ENCODE measurements at regions not wholly inside any gene's neighbourhood (a gene's known extent, or its start where the extent isn't known, plus 50 kb on each side); places are given as distances from the start of the nearest gene placed in this dataset.

DNA sequence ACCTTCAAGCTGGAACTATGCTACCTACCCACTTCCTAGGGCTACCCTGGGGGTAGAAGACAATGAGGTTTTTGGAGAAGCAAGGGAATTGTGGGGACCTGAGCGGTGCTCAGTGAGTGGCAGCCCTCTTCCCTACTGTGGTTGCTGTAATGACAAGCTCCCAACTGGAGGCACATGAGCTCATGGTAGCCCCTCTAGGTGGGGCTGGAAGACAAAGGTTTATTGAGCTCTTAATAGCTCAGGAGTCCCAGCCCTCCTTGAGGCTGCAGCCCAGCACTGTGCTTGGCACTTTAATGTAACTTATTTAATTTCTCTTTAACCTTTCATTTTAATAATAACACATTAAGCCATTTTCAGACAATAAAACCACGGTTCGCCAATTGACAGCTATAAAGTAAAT lies 528.9 kb downstream of the OMA1 start:
- TF ChIP-seq, protein P1, sequence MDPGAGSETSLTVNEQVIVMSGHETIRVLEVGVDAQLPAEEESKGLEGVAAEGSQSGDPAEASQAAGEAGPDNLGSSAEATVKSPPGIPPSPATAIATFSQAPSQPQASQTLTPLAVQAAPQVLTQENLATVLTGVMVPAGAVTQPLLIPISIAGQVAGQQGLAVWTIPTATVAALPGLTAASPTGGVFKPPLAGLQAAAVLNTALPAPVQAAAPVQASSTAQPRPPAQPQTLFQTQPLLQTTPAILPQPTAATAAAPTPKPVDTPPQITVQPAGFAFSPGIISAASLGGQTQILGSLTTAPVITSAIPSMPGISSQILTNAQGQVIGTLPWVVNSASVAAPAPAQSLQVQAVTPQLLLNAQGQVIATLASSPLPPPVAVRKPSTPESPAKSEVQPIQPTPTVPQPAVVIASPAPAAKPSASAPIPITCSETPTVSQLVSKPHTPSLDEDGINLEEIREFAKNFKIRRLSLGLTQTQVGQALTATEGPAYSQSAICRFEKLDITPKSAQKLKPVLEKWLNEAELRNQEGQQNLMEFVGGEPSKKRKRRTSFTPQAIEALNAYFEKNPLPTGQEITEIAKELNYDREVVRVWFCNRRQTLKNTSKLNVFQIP (CRISPR knock-in tag; IDR thresholded peaks at IDR 0.05; ENCODE audit: borderline replicate concordance, low read depth) = no peak
- TF ChIP-seq ZFP30 (CRISPR knock-in tag; IDR thresholded peaks at IDR 0.05) (no peak), ZNF565 (CRISPR knock-in tag; conservative IDR thresholded peaks at IDR 0.05; ENCODE audit: low read depth) (no peak), ZC3H10 (CRISPR knock-in tag; IDR thresholded peaks at IDR 0.05) (no peak)
- TF ChIP-seq, protein P2, sequence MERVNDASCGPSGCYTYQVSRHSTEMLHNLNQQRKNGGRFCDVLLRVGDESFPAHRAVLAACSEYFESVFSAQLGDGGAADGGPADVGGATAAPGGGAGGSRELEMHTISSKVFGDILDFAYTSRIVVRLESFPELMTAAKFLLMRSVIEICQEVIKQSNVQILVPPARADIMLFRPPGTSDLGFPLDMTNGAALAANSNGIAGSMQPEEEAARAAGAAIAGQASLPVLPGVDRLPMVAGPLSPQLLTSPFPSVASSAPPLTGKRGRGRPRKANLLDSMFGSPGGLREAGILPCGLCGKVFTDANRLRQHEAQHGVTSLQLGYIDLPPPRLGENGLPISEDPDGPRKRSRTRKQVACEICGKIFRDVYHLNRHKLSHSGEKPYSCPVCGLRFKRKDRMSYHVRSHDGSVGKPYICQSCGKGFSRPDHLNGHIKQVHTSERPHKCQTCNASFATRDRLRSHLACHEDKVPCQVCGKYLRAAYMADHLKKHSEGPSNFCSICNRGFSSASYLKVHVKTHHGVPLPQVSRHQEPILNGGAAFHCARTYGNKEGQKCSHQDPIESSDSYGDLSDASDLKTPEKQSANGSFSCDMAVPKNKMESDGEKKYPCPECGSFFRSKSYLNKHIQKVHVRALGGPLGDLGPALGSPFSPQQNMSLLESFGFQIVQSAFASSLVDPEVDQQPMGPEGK (CRISPR knock-in tag; IDR thresholded peaks at IDR 0.05; ENCODE audit: borderline replicate concordance) = no peak
- no peak for ATAC-seq

DNA sequence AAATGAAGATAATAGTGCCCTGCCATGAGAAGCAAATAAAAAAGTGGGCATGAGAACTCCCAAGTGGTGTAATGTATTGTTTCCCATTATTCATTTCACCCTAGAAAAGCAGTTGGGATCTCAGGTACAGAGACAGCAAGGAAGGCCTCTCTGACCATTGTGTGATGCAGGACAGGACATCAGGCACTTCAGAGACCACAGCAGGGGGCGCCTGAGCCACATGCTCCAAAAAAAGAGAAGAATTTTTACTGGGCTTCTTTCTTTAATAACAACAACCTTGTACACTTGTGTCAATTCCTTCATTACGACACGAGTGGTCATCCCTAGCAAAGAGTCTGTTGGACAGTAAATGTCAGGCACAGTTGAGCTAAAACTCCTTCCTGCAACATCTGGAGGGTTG lies 533.3 kb downstream of the OMA1 start:
- ATAC-seq = 0 out of 3 replicates have a peak, but pooled peaks have one; percentile 27
- TF ChIP-seq ZNF70 (CRISPR knock-in tag; IDR thresholded peaks at IDR 0.05) (no peak), ARNTL (CRISPR knock-in tag; IDR thresholded peaks at IDR 0.05; ENCODE audit: borderline replicate concordance, low read depth) (no peak), GLIS3 (CRISPR knock-in tag; IDR thresholded peaks at IDR 0.05) (no peak), ISL1 (CRISPR knock-in tag; IDR thresholded peaks at IDR 0.05) (no peak), OSR1 (CRISPR knock-in tag; IDR thresholded peaks at IDR 0.05) (no peak), TCF4 (CRISPR knock-in tag; IDR thresholded peaks at IDR 0.05; ENCODE audit: borderline replicate concordance) (no peak), ZFP3 (CRISPR knock-in tag; IDR thresholded peaks at IDR 0.05) (no peak), CSDC2 (CRISPR knock-in tag; IDR thresholded peaks at IDR 0.05) (no peak), ZNF565 (CRISPR knock-in tag; conservative IDR thresholded peaks at IDR 0.05; ENCODE audit: low read depth) (no peak), ESRRG (CRISPR knock-in tag; IDR thresholded peaks at IDR 0.05) (no peak), SNAI2 (CRISPR knock-in tag; IDR thresholded peaks at IDR 0.05) (no peak)
- TF ChIP-seq, protein P3, sequence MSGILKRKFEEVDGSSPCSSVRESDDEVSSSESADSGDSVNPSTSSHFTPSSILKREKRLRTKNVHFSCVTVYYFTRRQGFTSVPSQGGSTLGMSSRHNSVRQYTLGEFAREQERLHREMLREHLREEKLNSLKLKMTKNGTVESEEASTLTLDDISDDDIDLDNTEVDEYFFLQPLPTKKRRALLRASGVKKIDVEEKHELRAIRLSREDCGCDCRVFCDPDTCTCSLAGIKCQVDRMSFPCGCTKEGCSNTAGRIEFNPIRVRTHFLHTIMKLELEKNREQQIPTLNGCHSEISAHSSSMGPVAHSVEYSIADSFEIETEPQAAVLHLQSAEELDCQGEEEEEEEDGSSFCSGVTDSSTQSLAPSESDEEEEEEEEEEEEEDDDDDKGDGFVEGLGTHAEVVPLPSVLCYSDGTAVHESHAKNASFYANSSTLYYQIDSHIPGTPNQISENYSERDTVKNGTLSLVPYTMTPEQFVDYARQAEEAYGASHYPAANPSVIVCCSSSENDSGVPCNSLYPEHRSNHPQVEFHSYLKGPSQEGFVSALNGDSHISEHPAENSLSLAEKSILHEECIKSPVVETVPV (CRISPR knock-in tag; IDR thresholded peaks at IDR 0.05) = no peak
- TF ChIP-seq, protein P1 (CRISPR knock-in tag; IDR thresholded peaks at IDR 0.05; ENCODE audit: borderline replicate concordance, low read depth) = no peak
- TF ChIP-seq, protein P4, sequence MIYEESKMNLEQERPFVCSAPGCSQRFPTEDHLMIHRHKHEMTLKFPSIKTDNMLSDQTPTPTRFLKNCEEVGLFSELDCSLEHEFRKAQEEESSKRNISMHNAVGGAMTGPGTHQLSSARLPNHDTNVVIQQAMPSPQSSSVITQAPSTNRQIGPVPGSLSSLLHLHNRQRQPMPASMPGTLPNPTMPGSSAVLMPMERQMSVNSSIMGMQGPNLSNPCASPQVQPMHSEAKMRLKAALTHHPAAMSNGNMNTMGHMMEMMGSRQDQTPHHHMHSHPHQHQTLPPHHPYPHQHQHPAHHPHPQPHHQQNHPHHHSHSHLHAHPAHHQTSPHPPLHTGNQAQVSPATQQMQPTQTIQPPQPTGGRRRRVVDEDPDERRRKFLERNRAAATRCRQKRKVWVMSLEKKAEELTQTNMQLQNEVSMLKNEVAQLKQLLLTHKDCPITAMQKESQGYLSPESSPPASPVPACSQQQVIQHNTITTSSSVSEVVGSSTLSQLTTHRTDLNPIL (CRISPR knock-in tag; IDR thresholded peaks at IDR 0.05; ENCODE audit: low read depth) = no peak
- TF ChIP-seq, protein P5, sequence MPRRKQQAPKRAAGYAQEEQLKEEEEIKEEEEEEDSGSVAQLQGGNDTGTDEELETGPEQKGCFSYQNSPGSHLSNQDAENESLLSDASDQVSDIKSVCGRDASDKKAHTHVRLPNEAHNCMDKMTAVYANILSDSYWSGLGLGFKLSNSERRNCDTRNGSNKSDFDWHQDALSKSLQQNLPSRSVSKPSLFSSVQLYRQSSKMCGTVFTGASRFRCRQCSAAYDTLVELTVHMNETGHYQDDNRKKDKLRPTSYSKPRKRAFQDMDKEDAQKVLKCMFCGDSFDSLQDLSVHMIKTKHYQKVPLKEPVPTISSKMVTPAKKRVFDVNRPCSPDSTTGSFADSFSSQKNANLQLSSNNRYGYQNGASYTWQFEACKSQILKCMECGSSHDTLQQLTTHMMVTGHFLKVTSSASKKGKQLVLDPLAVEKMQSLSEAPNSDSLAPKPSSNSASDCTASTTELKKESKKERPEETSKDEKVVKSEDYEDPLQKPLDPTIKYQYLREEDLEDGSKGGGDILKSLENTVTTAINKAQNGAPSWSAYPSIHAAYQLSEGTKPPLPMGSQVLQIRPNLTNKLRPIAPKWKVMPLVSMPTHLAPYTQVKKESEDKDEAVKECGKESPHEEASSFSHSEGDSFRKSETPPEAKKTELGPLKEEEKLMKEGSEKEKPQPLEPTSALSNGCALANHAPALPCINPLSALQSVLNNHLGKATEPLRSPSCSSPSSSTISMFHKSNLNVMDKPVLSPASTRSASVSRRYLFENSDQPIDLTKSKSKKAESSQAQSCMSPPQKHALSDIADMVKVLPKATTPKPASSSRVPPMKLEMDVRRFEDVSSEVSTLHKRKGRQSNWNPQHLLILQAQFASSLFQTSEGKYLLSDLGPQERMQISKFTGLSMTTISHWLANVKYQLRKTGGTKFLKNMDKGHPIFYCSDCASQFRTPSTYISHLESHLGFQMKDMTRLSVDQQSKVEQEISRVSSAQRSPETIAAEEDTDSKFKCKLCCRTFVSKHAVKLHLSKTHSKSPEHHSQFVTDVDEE (CRISPR knock-in tag; IDR thresholded peaks at IDR 0.05) = no peak

DNA sequence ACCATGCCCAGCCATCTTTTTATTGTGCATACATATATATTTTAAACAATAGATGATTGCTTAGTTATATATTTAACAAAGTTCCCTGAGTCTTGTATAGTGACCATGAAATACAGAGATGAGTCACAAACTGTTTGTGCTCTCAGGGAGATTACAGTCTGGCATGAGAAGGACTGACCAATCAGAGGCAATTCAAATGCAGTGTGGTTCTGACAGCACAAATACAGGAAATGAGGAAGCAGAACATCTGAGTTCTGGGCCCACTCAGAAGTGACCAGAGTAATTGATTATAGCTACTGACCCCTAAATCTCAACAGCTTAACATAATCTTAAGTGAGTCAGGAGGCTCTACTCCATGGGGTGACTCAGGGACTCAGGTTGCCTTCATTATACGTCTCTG lies 534.5 kb downstream of the OMA1 start:
- no peak for ATAC-seq
- TF ChIP-seq ZFP3 (CRISPR knock-in tag; IDR thresholded peaks at IDR 0.05) (no peak), ZNF70 (CRISPR knock-in tag; IDR thresholded peaks at IDR 0.05) (no peak), ARNTL (CRISPR knock-in tag; IDR thresholded peaks at IDR 0.05; ENCODE audit: borderline replicate concordance, low read depth) (no peak), ZNF8 (CRISPR knock-in tag; IDR thresholded peaks at IDR 0.05) (no peak), ZNF565 (CRISPR knock-in tag; conservative IDR thresholded peaks at IDR 0.05; ENCODE audit: low read depth) (no peak), ESRRG (CRISPR knock-in tag; IDR thresholded peaks at IDR 0.05) (no peak)
